SK-N-SH (cell line): ENCODE measurements at regions not wholly inside any gene's neighbourhood (a gene's known extent, or its start where the extent isn't known, plus 50 kb on each side); places are given as distances from the start of the nearest gene placed in this dataset.

Experiments used
- CTCF ChIA-PET: fragments of 300-600, 350-600 bp; formaldehyde crosslinking; extraction: SDS; loops from one replicate; lab custom pipeline; 2021; lab: Yijun Ruan, JAX
- POLR2A ChIA-PET: fragments of 350-600 bp; sonication (Branson Sonifier 250); formaldehyde crosslinking; extraction: SDS; loops from one replicate; lab custom pipeline; 2020; ENCODE audit warnings: antibody characterized with exemption, inconsistent platforms; lab: Yijun Ruan, JAX
- DNase-seq: peaks from one replicate; pipeline ENCODE4 v3.0.0; 2012
- H2AFZ ChIP-seq: fragments of 200-600 bp; sonication (generic); 2 replicates; pipeline ENCODE4 v1.8.1; 2016; ENCODE audit warnings: antibody characterized with exemption, mild to moderate bottlenecking, low read depth
- H3F3A ChIP-seq: fragments of 200-600 bp; sonication (generic); replicated peaks from 2 replicates; pipeline ENCODE3; 2016; ENCODE audit warnings: antibody characterized with exemption, mild to moderate bottlenecking; ENCODE audit not compliant: insufficient read depth
- H3K27ac ChIP-seq, 2 experiments: fragments of 200-500 bp in 1 of 2; fragments of 200-600 bp in 1 of 2; sonication (Bioruptor generic) in 1 of 2; sonication (generic), shearing (Covaris generic) in 1 of 2; 2 replicates each; pipeline versions ENCODE4 v1.5.1 to v1.6.1; 2014 to 2016; ENCODE audit warnings: low read depth in 2 of 2, inconsistent platforms in 1 of 2, low read length in 1 of 2, mild to moderate bottlenecking in 1 of 2, mixed read lengths in 1 of 2
- H3K27me3 ChIP-seq: fragments of 200-600 bp; sonication (generic), shearing (Covaris generic); 2 replicates; pipeline ENCODE4 v1.6.1; 2016; ENCODE audit warnings: mixed run types; ENCODE audit not compliant: insufficient read depth
- H3K36me3 ChIP-seq, 2 experiments: fragments of 200-500 bp in 1 of 2; fragments of 200-600 bp in 1 of 2; sonication (Bioruptor generic) in 1 of 2; sonication (generic) in 1 of 2; replicated peaks in 1 of 2; 2 replicates each; pipeline versions ENCODE3 to v1.5.1; 2014 to 2016; ENCODE audit warnings: low read length in 1 of 2, mild to moderate bottlenecking in 1 of 2; ENCODE audit not compliant: insufficient read depth in 2 of 2, control insufficient read depth in 1 of 2
- H3K4me1 ChIP-seq, 2 experiments: fragments of 200-500 bp in 1 of 2; fragments of 200-600 bp in 1 of 2; sonication (Bioruptor generic) in 1 of 2; sonication (generic), shearing (Covaris generic) in 1 of 2; 2 replicates each; pipeline versions ENCODE4 v1.5.1 to v1.6.1; 2014 to 2016; ENCODE audit warnings: low read depth in 1 of 2, low read length in 1 of 2, mixed run types in 1 of 2; ENCODE audit not compliant: insufficient read depth in 2 of 2, control insufficient read depth in 1 of 2
- H3K4me2 ChIP-seq: fragments of 200-600 bp; sonication (generic), shearing (Covaris generic); 2 replicates; pipeline ENCODE4 v1.6.1; 2017; ENCODE audit warnings: mixed run types
- H3K4me3 ChIP-seq, 2 experiments: fragments of 200-500 bp in 1 of 2; fragments of 200-600 bp in 1 of 2; sonication (Bioruptor generic) in 1 of 2; sonication (generic), shearing (Covaris generic) in 1 of 2; 2 replicates each; pipeline versions ENCODE4 v1.5.1 to v1.8.1; 2014 to 2016; ENCODE audit warnings: low read depth in 2 of 2, inconsistent platforms in 1 of 2, low read length in 1 of 2, mild to moderate bottlenecking in 1 of 2, mixed read lengths in 1 of 2, moderate library complexity in 1 of 2
- H3K79me2 ChIP-seq: fragments of 200-600 bp; sonication (generic); 2 replicates; pipeline ENCODE4 v1.8.1; 2017; ENCODE audit warnings: mild to moderate bottlenecking; ENCODE audit not compliant: insufficient read depth
- H3K9ac ChIP-seq: fragments of 200-600 bp; sonication (generic); 2 replicates; pipeline ENCODE4 v1.6.1; 2017; ENCODE audit warnings: mixed run types
- H3K9me2 ChIP-seq: fragments of 200-600 bp; sonication (generic); 2 replicates; pipeline ENCODE4 v1.6.1; 2017; ENCODE audit warnings: mixed run types
- H3K9me3 ChIP-seq: fragments of 200-600 bp; sonication (generic); 2 replicates; pipeline ENCODE4 v1.6.1; 2017; ENCODE audit warnings: mixed run types, mild to moderate bottlenecking, moderate library complexity
- H4K20me1 ChIP-seq: fragments of 200-600 bp; sonication (generic); 2 replicates; pipeline ENCODE4 v1.6.1; 2017; ENCODE audit warnings: mild to moderate bottlenecking, mixed run types; ENCODE audit not compliant: insufficient read depth
- CTCF ChIP-seq: fragments of 200-600 bp; sonication (generic); IDR thresholded peaks from 2 replicates; pipeline ENCODE4 v1.6.1; 2017; ENCODE audit warnings: antibody characterized with exemption, mild to moderate bottlenecking, moderate library complexity
- FOSL2 ChIP-seq: IDR thresholded peaks from 2 replicates; pipeline ENCODE4 v1.4.0; 2012; ENCODE audit warnings: low read depth, mild to moderate bottlenecking, moderate library complexity, borderline replicate concordance
- FOXM1 ChIP-seq: IDR thresholded peaks from 2 replicates; pipeline ENCODE4 v1.4.0; 2012; ENCODE audit warnings: low read depth, mild to moderate bottlenecking
- GABPA ChIP-seq: IDR thresholded peaks from 2 replicates; pipeline ENCODE4 v1.4.0; 2012; ENCODE audit warnings: low read depth, mild to moderate bottlenecking
- GATA2 ChIP-seq: sonication (generic); formaldehyde crosslinking; IDR thresholded peaks from 2 replicates; pipeline ENCODE4 v1.5.0; 2020; ENCODE audit warnings: mild to moderate bottlenecking, missing genetic modification reagents
- JUND ChIP-seq: IDR thresholded peaks from 2 replicates; pipeline ENCODE4 v1.4.0; 2012
- MAX ChIP-seq: IDR thresholded peaks from 2 replicates; pipeline ENCODE4 v1.4.0; 2012; ENCODE audit warnings: low read depth
- MXI1 ChIP-seq: IDR thresholded peaks from 2 replicates; pipeline ENCODE4 v1.6.1; 2012; ENCODE audit warnings: mild to moderate bottlenecking, low read depth, low read length, improper control_type of control experiment
- NRF1 ChIP-seq: IDR thresholded peaks from 2 replicates; pipeline ENCODE4 v1.6.1; 2012; ENCODE audit warnings: low read depth, mild to moderate bottlenecking, low read length
- POLR2AphosphoS5 ChIP-seq: IDR thresholded peaks from 2 replicates; pipeline ENCODE4 v1.6.1; 2012; ENCODE audit warnings: low read depth, low read length
- RCOR1 ChIP-seq: fragments of 150-350 bp; IDR thresholded peaks from 2 replicates; pipeline ENCODE4 v1.6.1; 2017; ENCODE audit warnings: antibody characterized with exemption, low read length
- SMC3 ChIP-seq: IDR thresholded peaks from 2 replicates; pipeline ENCODE4 v1.6.1; 2012; ENCODE audit warnings: low read depth, low read length, improper control_type of control experiment
- USF1 ChIP-seq: IDR thresholded peaks from 2 replicates; pipeline ENCODE4 v1.4.0; 2012; ENCODE audit warnings: low read depth, borderline replicate concordance
- USF2 ChIP-seq: fragments of 150-350 bp; IDR thresholded peaks from 2 replicates; pipeline ENCODE4 v1.6.1; 2017; ENCODE audit warnings: antibody characterized with exemption, low read length, low read depth, borderline replicate concordance
- ZBTB33 ChIP-seq: IDR thresholded peaks from 2 replicates; pipeline ENCODE4 v1.4.0; 2012; ENCODE audit warnings: low read depth, borderline replicate concordance
- WGBS: methylation state at CpG from one replicate; pipeline ENCODE4 v1.1.6; 2017; ENCODE audit warnings: low lambda C conversion rate; 5-methylcytosine and 5-hydroxymethylcytosine counted together

- no peaks in the 10 kb centered on the region for H3K36me3 ChIP-seq
- no peaks in the 10 kb centered on the region; the same call in 1 of the 2 replicates for H3K27me3 ChIP-seq
- H3K9me2 ChIP-seq = no peaks in the 10 kb centered on the region
- WGBS = 35% methylated on average over 3 of the region's 3 CpGs
- DNase-seq = no peak
- CTCF ChIA-PET = interaction anchor here (1.1 kb wide), 1 partner anchor 49 kb away, joined by 4 read pairs; no protein-coding TSS in a partner anchor
- peaks cover 5% of the 10 kb centered on the region; the same call in 1 of the 2 replicates for H3K9me3 ChIP-seq
- H3K4me2 ChIP-seq = no peak overlapping the region
- H4K20me1 ChIP-seq = no peaks in the 10 kb centered on the region
- no peaks in the 10 kb centered on the region for H3K79me2 ChIP-seq
- H2AFZ ChIP-seq = no peak overlapping the region
- no peaks in the 10 kb centered on the region for H3F3A ChIP-seq
- H3K27ac ChIP-seq = no peak overlapping the region
- H3K4me3 ChIP-seq = no peak overlapping the region
- TF ChIP-seq SMC3 (no peak), GATA2 (CRISPR knock-in tag) (peak; percentile 57), MAX (no peak)
- TF ChIP-seq, all 33 proteins: peak for 1
- POLR2A ChIA-PET = no interaction called here
- Histone ChIP-seq H3K4me1 (no peaks in the 10 kb centered on the region), H3K9ac (no peak overlapping the region)
These were observed 54.9 kb upstream of the SMIM15 start for GRCh38 chr5:61217214-61217613.

GRCh38 chr5:61228229-61228628, 66.0 kb upstream of the SMIM15 start:
- Histone ChIP-seq H3K4me3 (no peak overlapping the region), H3K4me1 (peaks cover 0 to 9% of the 10 kb centered on the region in 2 experiments; a peak in 1 of 4 replicates), H3K27ac (no peak overlapping the region), H3K36me3 (no peaks in the 10 kb centered on the region), H3K9me3 (no peaks in the 10 kb centered on the region), H4K20me1 (no peaks in the 10 kb centered on the region), H3K4me2 (no peak overlapping the region), H3K9me2 (no peaks in the 10 kb centered on the region), H3K9ac (no peak overlapping the region), H3K79me2 (no peaks in the 10 kb centered on the region), H3K27me3 (no peaks in the 10 kb centered on the region), H3F3A (no peaks in the 10 kb centered on the region), H2AFZ (no peak overlapping the region)
- WGBS = 91% methylated on average over 6 of the region's 6 CpGs
- TF ChIP-seq MXI1 = no peak
- TF ChIP-seq MAX = no peak
- ChIA-PET POLR2A (no interaction called here), CTCF (interaction anchor here (1.0 kb wide), 1 partner anchor 45 kb away, joined by 3 read pairs; no protein-coding TSS in a partner anchor)
- DNase-seq = no peak

- H3K9ac ChIP-seq = no peak overlapping the region
- no peaks in the 10 kb centered on the region for H3K9me3 ChIP-seq
- no peak for DNase-seq
- no peak overlapping the region for H3K4me2 ChIP-seq
- H3F3A ChIP-seq = no peaks in the 10 kb centered on the region
- no peaks in the 10 kb centered on the region for H4K20me1 ChIP-seq
- peaks cover 0 to 9% of the 10 kb centered on the region in 2 experiments; a peak in 1 of 4 replicates for H3K4me1 ChIP-seq
- no peak overlapping the region for H3K27ac ChIP-seq
- no peaks in the 10 kb centered on the region for H3K27me3 ChIP-seq
- H2AFZ ChIP-seq = no peak overlapping the region
- ChIA-PET CTCF (interaction anchor here (1.0 kb wide), 1 partner anchor 46 kb away, joined by 3 read pairs; no protein-coding TSS in a partner anchor), POLR2A (no interaction called here)
- no peaks in the 10 kb centered on the region for H3K79me2 ChIP-seq
- no peaks in the 10 kb centered on the region for H3K36me3 ChIP-seq
- H3K9me2 ChIP-seq = no peaks in the 10 kb centered on the region
- WGBS = 91% methylated on average over 10 of the region's 12 CpGs
- H3K4me3 ChIP-seq = no peak overlapping the region
- no peak for TF ChIP-seq FOSL2
- no peak for TF ChIP-seq NRF1
- no peak for TF ChIP-seq USF2
- TF ChIP-seq GABPA = no peak
- no peak for TF ChIP-seq MAX
- no peak for TF ChIP-seq CTCF
- no peak for TF ChIP-seq JUND
- no peak for TF ChIP-seq ZBTB33
- TF ChIP-seq RCOR1 = no peak
- no peak for TF ChIP-seq POLR2AphosphoS5
- no peak for TF ChIP-seq USF1
- TF ChIP-seq FOXM1 = no peak
These were observed 66.5 kb upstream of the SMIM15 start for GRCh38 chr5:61228691-61229280.
